Neural progenitor cell (in vitro differentiated cells): ENCODE measurements at regions not wholly inside any gene's neighbourhood (a gene's known extent, or its start where the extent isn't known, plus 50 kb on each side); places are given as distances from the start of the nearest gene placed in this dataset.

Experiments used
- CTCF ChIP-seq: fragments of 200-600 bp; sonication (generic); IDR thresholded peaks from 2 replicates; pipeline ENCODE4 v1.5.1; 2017; ENCODE audit warnings: antibody characterized with exemption, mild to moderate bottlenecking
- EZH2 ChIP-seq: fragments of 200-600 bp; sonication (generic); IDR thresholded peaks from 2 replicates; pipeline ENCODE4 v1.6.1; 2017; ENCODE audit warnings: antibody characterized with exemption, mild to moderate bottlenecking, moderate library complexity
- EZH2phosphoT487 ChIP-seq: fragments of 200-600 bp; sonication (generic); IDR thresholded peaks from 2 replicates; pipeline ENCODE4 v1.6.1; 2017; ENCODE audit warnings: antibody characterized with exemption

DNA sequence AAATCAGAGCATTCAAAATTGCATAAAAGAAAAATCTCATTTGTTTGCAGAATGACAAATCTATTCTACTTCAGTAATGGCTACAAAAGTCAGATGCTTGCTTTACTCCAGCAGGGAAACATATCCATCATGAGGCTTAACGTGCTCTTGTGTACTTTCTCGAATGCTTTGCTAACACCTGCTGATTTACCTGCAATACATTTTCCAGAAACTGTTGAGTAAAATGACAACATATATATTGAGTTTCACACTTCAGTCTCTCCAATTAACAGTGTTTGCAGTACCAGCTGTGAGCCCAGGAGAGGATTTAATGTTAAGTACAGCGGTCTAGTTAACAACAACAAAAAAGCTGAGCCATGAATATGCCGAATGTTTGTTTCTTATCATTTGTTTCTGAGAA lies 391.5 kb upstream of the SMC2 start:
- no peak for TF ChIP-seq CTCF
- no peak for TF ChIP-seq EZH2
- TF ChIP-seq EZH2phosphoT487 = no peak
